Gastrocnemius medialis (tissue), 4 donors: ENCODE measurements at regions not wholly inside any gene's neighbourhood (a gene's known extent, or its start where the extent isn't known, plus 50 kb on each side); places are given as distances from the start of the nearest gene placed in this dataset.

Experiments
- POLR2A ChIP-seq, 2 donors: fragments of 450-650 bp; IDR thresholded peaks; one replicate each; pipeline ENCODE4 v1.6.1; 2017; ENCODE audit warnings: antibody characterized with exemption in 2 of 2, mild to moderate bottlenecking in 2 of 2, moderate library complexity in 2 of 2
- TF ChIP-seq, protein P1 (sequence below), 5 experiments: fragments of 450-650 bp in 3 of 5; fragments of 200-600 bp in 2 of 5; sonication (generic) in 2 of 5; IDR thresholded peaks in 4 of 5; conservative IDR thresholded peaks in 1 of 5; 1 replicate in 4 of 5; 2 replicates in 1 of 5; pipeline ENCODE4 v1.5.1; 2016 to 2019; ENCODE audit warnings: antibody characterized with exemption in 5 of 5, mild to moderate bottlenecking in 3 of 5, moderate library complexity in 3 of 5

DNA sequence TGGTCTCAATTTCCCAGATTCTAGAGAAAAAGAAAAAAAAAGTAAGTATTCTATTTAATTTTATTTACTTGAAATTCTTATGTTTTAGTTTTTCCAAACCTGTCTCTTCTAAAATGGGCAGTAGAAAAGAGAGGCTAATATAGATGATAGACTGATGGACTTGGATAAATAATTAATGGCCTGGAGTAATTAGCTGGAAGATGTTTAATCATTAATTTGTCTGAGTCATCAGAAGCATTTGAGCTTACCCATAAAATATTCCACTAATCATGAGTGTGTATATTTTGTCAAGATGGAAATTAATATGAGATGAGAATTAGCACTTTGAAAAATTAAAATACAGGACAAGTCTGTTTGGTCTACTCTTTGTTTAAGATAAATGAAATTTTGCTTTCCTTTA, 212.1 kb upstream of the MIR17HG start:
- no peak for TF ChIP-seq POLR2A (IDR thresholded peaks at IDR 0.05)
- TF ChIP-seq, protein P1, sequence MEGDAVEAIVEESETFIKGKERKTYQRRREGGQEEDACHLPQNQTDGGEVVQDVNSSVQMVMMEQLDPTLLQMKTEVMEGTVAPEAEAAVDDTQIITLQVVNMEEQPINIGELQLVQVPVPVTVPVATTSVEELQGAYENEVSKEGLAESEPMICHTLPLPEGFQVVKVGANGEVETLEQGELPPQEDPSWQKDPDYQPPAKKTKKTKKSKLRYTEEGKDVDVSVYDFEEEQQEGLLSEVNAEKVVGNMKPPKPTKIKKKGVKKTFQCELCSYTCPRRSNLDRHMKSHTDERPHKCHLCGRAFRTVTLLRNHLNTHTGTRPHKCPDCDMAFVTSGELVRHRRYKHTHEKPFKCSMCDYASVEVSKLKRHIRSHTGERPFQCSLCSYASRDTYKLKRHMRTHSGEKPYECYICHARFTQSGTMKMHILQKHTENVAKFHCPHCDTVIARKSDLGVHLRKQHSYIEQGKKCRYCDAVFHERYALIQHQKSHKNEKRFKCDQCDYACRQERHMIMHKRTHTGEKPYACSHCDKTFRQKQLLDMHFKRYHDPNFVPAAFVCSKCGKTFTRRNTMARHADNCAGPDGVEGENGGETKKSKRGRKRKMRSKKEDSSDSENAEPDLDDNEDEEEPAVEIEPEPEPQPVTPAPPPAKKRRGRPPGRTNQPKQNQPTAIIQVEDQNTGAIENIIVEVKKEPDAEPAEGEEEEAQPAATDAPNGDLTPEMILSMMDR (IDR thresholded peaks at IDR 0.05 in 4 of 5, conservative IDR thresholded peaks at IDR 0.05 in 1 of 5): no peak
